ENCODE measurements at regions not wholly inside any gene's neighbourhood (a gene's known extent, or its start where the extent isn't known, plus 50 kb on each side); places are given as distances from the start of the nearest gene placed in this dataset.

GRCh38 chr17:36661047-36661666 is 59.8 kb downstream of the MRM1 start:
- TF ChIP-seq CTCF (conservative IDR thresholded peaks at IDR 0.05; ENCODE audit: low read depth), result no peak
- DNase-seq (ENCODE audit: low spot score), result no peak
- POLR2A ChIA-PET (ENCODE audit: low non-redundant PET), result no interaction called here

GRCh38 chr17:36661688-36662087 is 60.3 kb downstream of the MRM1 start:
- no peak for TF ChIP-seq CTCF (conservative IDR thresholded peaks at IDR 0.05; ENCODE audit: low read depth)
- ChIA-PET CTCF (interaction anchor here (0.6 to 0.7 kb wide), 2 partner anchors 14 to 87 kb away, joined by 4 read pairs; no protein-coding TSS in a partner anchor), POLR2A (ENCODE audit: low non-redundant PET) (no interaction called here)
- DNase-seq (ENCODE audit: low spot score), result no peak
- H3K27ac ChIP-seq, result no peak overlapping the region

More at GRCh38 chr17:36661047-36661666, 59.8 kb downstream of the MRM1 start:
- H3K27ac ChIP-seq, result no peak overlapping the region
- CTCF ChIA-PET, result no interaction called here

GRCh38 chr17:36665417-36665816 is 64.0 kb downstream of the MRM1 start:
- ChIA-PET CTCF (interaction anchor here (0.6 kb wide), 1 partner anchor 277 kb away, joined by 3 read pairs; no protein-coding TSS in a partner anchor), POLR2A (ENCODE audit: low non-redundant PET) (no interaction called here)
- no peak for TF ChIP-seq CTCF (conservative IDR thresholded peaks at IDR 0.05; ENCODE audit: low read depth)
- peak; percentile 65 for DNase-seq (ENCODE audit: low spot score)
- H3K27ac ChIP-seq, result no peak overlapping the region

GRCh38 chr17:36667922-36668321 is 66.5 kb downstream of the MRM1 start:
- no peak for DNase-seq (ENCODE audit: low spot score)
- no peak for TF ChIP-seq CTCF (conservative IDR thresholded peaks at IDR 0.05; ENCODE audit: low read depth)
- ChIA-PET POLR2A (ENCODE audit: low non-redundant PET) (no interaction called here), CTCF (interaction anchor here (0.6 kb wide), 1 partner anchor 29 kb away, joined by 4 read pairs; no protein-coding TSS in a partner anchor)
- no peak overlapping the region for H3K27ac ChIP-seq

GRCh38 chr17:36668824-36669223 is 67.4 kb downstream of the MRM1 start:
- TF ChIP-seq CTCF (conservative IDR thresholded peaks at IDR 0.05; ENCODE audit: low read depth), result no peak
- no peak overlapping the region for H3K27ac ChIP-seq
- POLR2A ChIA-PET (ENCODE audit: low non-redundant PET), result no interaction called here
- DNase-seq (ENCODE audit: low spot score), result no peak
- CTCF ChIA-PET, result interaction anchor here (0.6 kb wide), 1 partner anchor 95 kb away, joined by 3 read pairs; no protein-coding TSS in a partner anchor

GRCh38 chr17:36671144-36671543 is 69.8 kb downstream of the MRM1 start:
- no peak for TF ChIP-seq CTCF (conservative IDR thresholded peaks at IDR 0.05; ENCODE audit: low read depth)
- ChIA-PET CTCF (interaction anchor here (0.7 kb wide), 1 partner anchor 36 kb away, joined by 4 read pairs; no protein-coding TSS in a partner anchor), POLR2A (ENCODE audit: low non-redundant PET) (no interaction called here)
- no peak for DNase-seq (ENCODE audit: low spot score)
- H3K27ac ChIP-seq, result no peak overlapping the region

Measured in RWPE1 (cell line).